ENCODE measurements at regions not wholly inside any gene's neighbourhood (a gene's known extent, or its start where the extent isn't known, plus 50 kb on each side); places are given as distances from the start of the nearest gene placed in this dataset.

DNA sequence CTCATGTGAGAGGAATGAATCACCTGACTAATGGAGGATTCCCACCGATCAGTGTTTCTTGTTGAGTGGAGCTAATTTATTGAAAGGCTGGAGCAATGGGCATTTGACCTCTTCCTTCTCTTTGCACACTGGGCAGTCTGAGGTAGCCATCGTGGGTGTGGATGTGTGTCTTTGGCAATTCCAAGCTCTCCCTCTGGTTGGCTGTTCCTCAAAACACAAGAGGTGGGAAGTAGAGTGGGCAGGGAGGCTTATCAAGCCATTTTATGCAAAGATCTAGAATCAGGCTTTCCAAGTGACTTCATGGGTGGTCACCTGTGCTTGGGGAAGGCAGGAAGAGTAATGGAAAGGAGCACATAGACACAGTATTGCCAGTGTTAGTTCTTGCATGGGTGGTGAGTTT lies 154.8 kb downstream of the INSIG2 start:
- TF ChIP-seq, protein P1, sequence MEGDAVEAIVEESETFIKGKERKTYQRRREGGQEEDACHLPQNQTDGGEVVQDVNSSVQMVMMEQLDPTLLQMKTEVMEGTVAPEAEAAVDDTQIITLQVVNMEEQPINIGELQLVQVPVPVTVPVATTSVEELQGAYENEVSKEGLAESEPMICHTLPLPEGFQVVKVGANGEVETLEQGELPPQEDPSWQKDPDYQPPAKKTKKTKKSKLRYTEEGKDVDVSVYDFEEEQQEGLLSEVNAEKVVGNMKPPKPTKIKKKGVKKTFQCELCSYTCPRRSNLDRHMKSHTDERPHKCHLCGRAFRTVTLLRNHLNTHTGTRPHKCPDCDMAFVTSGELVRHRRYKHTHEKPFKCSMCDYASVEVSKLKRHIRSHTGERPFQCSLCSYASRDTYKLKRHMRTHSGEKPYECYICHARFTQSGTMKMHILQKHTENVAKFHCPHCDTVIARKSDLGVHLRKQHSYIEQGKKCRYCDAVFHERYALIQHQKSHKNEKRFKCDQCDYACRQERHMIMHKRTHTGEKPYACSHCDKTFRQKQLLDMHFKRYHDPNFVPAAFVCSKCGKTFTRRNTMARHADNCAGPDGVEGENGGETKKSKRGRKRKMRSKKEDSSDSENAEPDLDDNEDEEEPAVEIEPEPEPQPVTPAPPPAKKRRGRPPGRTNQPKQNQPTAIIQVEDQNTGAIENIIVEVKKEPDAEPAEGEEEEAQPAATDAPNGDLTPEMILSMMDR (IDR thresholded peaks at IDR 0.05), result no peak
- TF ChIP-seq POLR2A (IDR thresholded peaks at IDR 0.05), result no peak

Data from adrenal gland (tissue), 5 donors.